ENCODE measurements at regions not wholly inside any gene's neighbourhood (a gene's known extent, or its start where the extent isn't known, plus 50 kb on each side); places are given as distances from the start of the nearest gene placed in this dataset.

- Mint-ChIP-seq H3K27ac (no peak overlapping the region), H3K9me3 (peaks cover 14 to 27% of the 10 kb centered on the region in 2 donors), H3K4me3 (no peak overlapping the region), H3K4me1 (no peaks in the 10 kb centered on the region), H3K27me3 (ENCODE audit: low read depth in 2 of 2) (no peaks in the 10 kb centered on the region), H3K36me3 (peaks cover 12% of the 10 kb centered on the region)
- Histone ChIP-seq H3K36me3 (ENCODE audit: control insufficient read depth, insufficient read depth, low read length) (no peaks in the 10 kb centered on the region), H3K4me1 (ENCODE audit: control insufficient read depth, insufficient read depth, low read length) (no peaks in the 10 kb centered on the region), H3K4me3 (ENCODE audit: low read length) (no peak overlapping the region), H3K27me3 (ENCODE audit: control insufficient read depth, insufficient read depth, low read length) (no peaks in the 10 kb centered on the region), H3K27ac (ENCODE audit: low read length) (no peak overlapping the region), H3K9me3 (ENCODE audit: control insufficient read depth, insufficient read depth, low read length) (no peaks in the 10 kb centered on the region)
- no peak for ATAC-seq
- intact Hi-C loops (cut with micrococcal nuclease): no loop called here
- TF ChIP-seq CTCF (IDR thresholded peaks at IDR 0.05): no peak
- no peak for DNase-seq
- no CpG with 5 or more reads among the region's 1 CpG for WGBS (ENCODE audit: insufficient coverage)
Measured at GRCh38 chr5:20466512-20466911, 478.5 kb upstream of the CDH18 start.

- no peak for TF ChIP-seq CTCF (IDR thresholded peaks at IDR 0.05)
- H3K4me1 Mint-ChIP-seq: no peaks in the 10 kb centered on the region
- no peak overlapping the region for H3K27ac Mint-ChIP-seq
- H3K9me3 ChIP-seq (ENCODE audit: control insufficient read depth, insufficient read depth, low read length): no peaks in the 10 kb centered on the region
- peaks cover 16 to 27% of the 10 kb centered on the region in 2 donors for H3K9me3 Mint-ChIP-seq
- no peaks in the 10 kb centered on the region for H3K27me3 ChIP-seq (ENCODE audit: control insufficient read depth, insufficient read depth, low read length)
- no peak for ATAC-seq
- no peaks in the 10 kb centered on the region for H3K27me3 Mint-ChIP-seq (ENCODE audit: low read depth in 2 of 2)
- intact Hi-C loops (cut with micrococcal nuclease): no loop called here
- DNase-seq: no peak
- peaks cover 13% of the 10 kb centered on the region for H3K36me3 Mint-ChIP-seq
- WGBS (ENCODE audit: insufficient coverage): 75% methylated on average over 4 of the region's 4 CpGs
- H3K4me1 ChIP-seq (ENCODE audit: control insufficient read depth, insufficient read depth, low read length): no peaks in the 10 kb centered on the region
- H3K27ac ChIP-seq (ENCODE audit: low read length): no peak overlapping the region
- H3K4me3 ChIP-seq (ENCODE audit: low read length): no peak overlapping the region
- no peaks in the 10 kb centered on the region for H3K36me3 ChIP-seq (ENCODE audit: control insufficient read depth, insufficient read depth, low read length)
- no peak overlapping the region for H3K4me3 Mint-ChIP-seq
Measured at GRCh38 chr5:20463206-20463605, 475.2 kb upstream of the CDH18 start.

- intact Hi-C loops (cut with micrococcal nuclease): no loop called here
- ATAC-seq: no peak
- peaks cover 7% of the 10 kb centered on the region for H3K36me3 Mint-ChIP-seq
- no peak for TF ChIP-seq CTCF (IDR thresholded peaks at IDR 0.05)
- H3K9me3 Mint-ChIP-seq: peaks cover 6 to 8% of the 10 kb centered on the region in 2 donors
- Histone ChIP-seq H3K27me3 (ENCODE audit: control insufficient read depth, insufficient read depth, low read length) (no peaks in the 10 kb centered on the region), H3K4me1 (ENCODE audit: control insufficient read depth, insufficient read depth, low read length) (no peaks in the 10 kb centered on the region), H3K9me3 (ENCODE audit: control insufficient read depth, insufficient read depth, low read length) (no peaks in the 10 kb centered on the region), H3K27ac (ENCODE audit: low read length) (no peak overlapping the region), H3K36me3 (ENCODE audit: control insufficient read depth, insufficient read depth, low read length) (no peaks in the 10 kb centered on the region), H3K4me3 (ENCODE audit: low read length) (no peak overlapping the region)
- no peaks in the 10 kb centered on the region for H3K4me1 Mint-ChIP-seq
- no peak overlapping the region for H3K27ac Mint-ChIP-seq
- WGBS (ENCODE audit: insufficient coverage): 70% methylated on average over 3 of the region's 3 CpGs
- DNase-seq: no peak
- no peaks in the 10 kb centered on the region for H3K27me3 Mint-ChIP-seq (ENCODE audit: low read depth in 2 of 2)
- H3K4me3 Mint-ChIP-seq: no peak overlapping the region
Measured at GRCh38 chr5:20446121-20446520, 458.1 kb upstream of the CDH18 start.

- Mint-ChIP-seq H3K4me1 (no peaks in the 10 kb centered on the region), H3K27ac (no peak overlapping the region), H3K9me3 (peaks cover 10 to 11% of the 10 kb centered on the region in 2 donors), H3K4me3 (no peak overlapping the region), H3K36me3 (peaks cover 14% of the 10 kb centered on the region), H3K27me3 (ENCODE audit: low read depth in 2 of 2) (no peaks in the 10 kb centered on the region)
- intact Hi-C loops (cut with micrococcal nuclease): no loop called here
- H3K27me3 ChIP-seq (ENCODE audit: control insufficient read depth, insufficient read depth, low read length): no peaks in the 10 kb centered on the region
- no peaks in the 10 kb centered on the region for H3K4me1 ChIP-seq (ENCODE audit: control insufficient read depth, insufficient read depth, low read length)
- no peaks in the 10 kb centered on the region for H3K9me3 ChIP-seq (ENCODE audit: control insufficient read depth, insufficient read depth, low read length)
- no peak overlapping the region for H3K4me3 ChIP-seq (ENCODE audit: low read length)
- H3K27ac ChIP-seq (ENCODE audit: low read length): no peak overlapping the region
- no peak for ATAC-seq
- WGBS (ENCODE audit: insufficient coverage): 85% methylated on average over 1 of the region's 1 CpG
- no peak for TF ChIP-seq CTCF (IDR thresholded peaks at IDR 0.05)
- H3K36me3 ChIP-seq (ENCODE audit: control insufficient read depth, insufficient read depth, low read length): no peaks in the 10 kb centered on the region
- DNase-seq: no peak
Measured at GRCh38 chr5:20445326-20445860, 457.4 kb upstream of the CDH18 start.

Data from natural killer cell (primary cell).